SK-N-SH treated with all-trans-retinoic acid at 6 μM for 48 hours (cell line): ENCODE measurements at regions not wholly inside any gene's neighbourhood (a gene's known extent, or its start where the extent isn't known, plus 50 kb on each side); places are given as distances from the start of the nearest gene placed in this dataset.

Experiments
- ATAC-seq: fragments of 200-7000 bp; cut with Tn5 transposase; 3 replicates; pipeline ENCODE4 v1.9.1; 2020; ENCODE audit warnings: mild to moderate bottlenecking, moderate library complexity
- ARNTL ChIP-seq: fragments of 450-650 bp; formaldehyde crosslinking; IDR thresholded peaks from 2 replicates; pipeline ENCODE4 v1.5.0; 2020; ENCODE audit warnings: low read depth, mild to moderate bottlenecking, moderate library complexity, borderline replicate concordance
- BACH2 ChIP-seq: fragments of 250-450 bp; sonication (Bioruptor Pico); IDR thresholded peaks from 2 replicates; pipeline ENCODE4 v1.9.0; 2021; ENCODE audit warnings: mild to moderate bottlenecking, borderline replicate concordance
- CSDC2 ChIP-seq: fragments of 250-450 bp; sonication (Bioruptor Pico); IDR thresholded peaks from 2 replicates; pipeline ENCODE4 v1.5.0; 2020; ENCODE audit warnings: mild to moderate bottlenecking, moderate library complexity
- ESRRG ChIP-seq: fragments of 250-450 bp; sonication (Bioruptor Pico); IDR thresholded peaks from 2 replicates; pipeline ENCODE4 v1.6.1; 2021; ENCODE audit warnings: mild to moderate bottlenecking
- GLIS3 ChIP-seq: fragments of 250-450 bp; sonication (Bioruptor Pico); IDR thresholded peaks from 2 replicates; pipeline ENCODE4 v1.5.0; 2020; ENCODE audit warnings: mild to moderate bottlenecking, moderate library complexity
- ISL1 ChIP-seq: fragments of 250-450 bp; sonication (Bioruptor Pico); IDR thresholded peaks from 2 replicates; pipeline ENCODE4 v2.1.2; 2022; ENCODE audit warnings: mild to moderate bottlenecking, moderate library complexity
- OSR1 ChIP-seq: fragments of 250-450 bp; sonication (Bioruptor Pico); IDR thresholded peaks from 2 replicates; pipeline ENCODE4 v1.8.0; 2022; ENCODE audit warnings: moderate library complexity, mild to moderate bottlenecking, inconsistent platforms
- RARB ChIP-seq: fragments of 250-450 bp; sonication (Bioruptor Pico); IDR thresholded peaks from 2 replicates; pipeline ENCODE4 v1.8.0; 2021; ENCODE audit warnings: mild to moderate bottlenecking, moderate library complexity
- SNAI2 ChIP-seq: fragments of 250-450 bp; sonication (Bioruptor Pico); IDR thresholded peaks from 2 replicates; pipeline ENCODE4 v1.5.0; 2020; ENCODE audit warnings: mild to moderate bottlenecking, moderate library complexity
- TOX ChIP-seq: fragments of 250-450 bp; sonication (Bioruptor Pico); IDR thresholded peaks from 2 replicates; pipeline ENCODE4 v1.8.0; 2021; ENCODE audit warnings: mild to moderate bottlenecking, moderate library complexity, borderline replicate concordance
- ZFP3 ChIP-seq: fragments of 250-450 bp; sonication (Bioruptor Pico); IDR thresholded peaks from 2 replicates; pipeline ENCODE4 v1.5.0; 2020; ENCODE audit warnings: mild to moderate bottlenecking, moderate library complexity
- ZFP30 ChIP-seq: fragments of 450-650 bp; formaldehyde crosslinking; IDR thresholded peaks from 2 replicates; pipeline ENCODE4 v1.5.0; 2022; ENCODE audit warnings: mild to moderate bottlenecking, moderate library complexity
- ZNF565 ChIP-seq: fragments of 450-650 bp; formaldehyde crosslinking; conservative IDR thresholded peaks from 2 replicates; pipeline ENCODE4 v1.5.0; 2020; ENCODE audit warnings: low read depth, mild to moderate bottlenecking, moderate library complexity
- ZNF8 ChIP-seq: fragments of 450-650 bp; formaldehyde crosslinking; IDR thresholded peaks from 2 replicates; pipeline ENCODE4 v1.5.0; 2020; ENCODE audit warnings: mild to moderate bottlenecking, moderate library complexity
- TF ChIP-seq, protein P1 (sequence below): fragments of 250-450 bp; sonication (Bioruptor Pico); IDR thresholded peaks from 2 replicates; pipeline ENCODE4 v1.8.0; 2020; ENCODE audit warnings: mild to moderate bottlenecking, moderate library complexity, borderline replicate concordance
- TF ChIP-seq, protein P2 (sequence below): fragments of 250-450 bp; sonication (Bioruptor Pico); IDR thresholded peaks from 2 replicates; pipeline ENCODE4 v1.8.0; 2021; ENCODE audit warnings: low read depth, mild to moderate bottlenecking, moderate library complexity, borderline replicate concordance
- TF ChIP-seq, protein P3 (sequence below): fragments of 250-450 bp; sonication (Bioruptor Pico); IDR thresholded peaks from 2 replicates; pipeline ENCODE4 v1.5.1; 2020; ENCODE audit warnings: low read depth, mild to moderate bottlenecking, moderate library complexity
- TF ChIP-seq, protein P4 (sequence below): fragments of 250-450 bp; sonication (Bioruptor Pico); IDR thresholded peaks from 2 replicates; pipeline ENCODE4 v1.5.0; 2020; ENCODE audit warnings: mild to moderate bottlenecking, moderate library complexity

DNA sequence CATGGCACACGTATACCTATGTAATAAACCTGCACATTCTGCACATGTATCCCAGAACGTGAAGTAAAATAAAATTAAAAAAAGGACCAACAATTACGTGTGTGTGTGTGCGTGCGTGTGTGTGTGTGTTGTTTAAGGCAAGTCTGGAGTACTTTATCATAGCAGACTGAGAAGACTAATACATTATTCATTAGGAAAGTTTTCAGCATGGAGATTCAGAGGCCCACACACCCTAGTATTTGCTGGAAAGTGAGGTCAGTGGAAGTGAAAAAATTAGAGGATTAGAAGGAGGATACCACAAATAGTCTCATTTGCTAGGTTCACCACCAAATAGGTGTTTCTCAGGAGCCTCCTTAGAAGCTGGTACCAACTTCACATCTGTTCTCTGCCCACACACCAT lies 457.1 kb upstream of the CPEB2 start:
- TF ChIP-seq RARB: no peak
- TF ChIP-seq ZFP30: no peak
- TF ChIP-seq ZFP3 (CRISPR knock-in tag): no peak
- no peak for TF ChIP-seq BACH2 (CRISPR knock-in tag)
- no peak for TF ChIP-seq OSR1 (CRISPR knock-in tag)
- TF ChIP-seq ESRRG (CRISPR knock-in tag): no peak
- no peak for TF ChIP-seq GLIS3 (CRISPR knock-in tag)
- TF ChIP-seq, protein P1, sequence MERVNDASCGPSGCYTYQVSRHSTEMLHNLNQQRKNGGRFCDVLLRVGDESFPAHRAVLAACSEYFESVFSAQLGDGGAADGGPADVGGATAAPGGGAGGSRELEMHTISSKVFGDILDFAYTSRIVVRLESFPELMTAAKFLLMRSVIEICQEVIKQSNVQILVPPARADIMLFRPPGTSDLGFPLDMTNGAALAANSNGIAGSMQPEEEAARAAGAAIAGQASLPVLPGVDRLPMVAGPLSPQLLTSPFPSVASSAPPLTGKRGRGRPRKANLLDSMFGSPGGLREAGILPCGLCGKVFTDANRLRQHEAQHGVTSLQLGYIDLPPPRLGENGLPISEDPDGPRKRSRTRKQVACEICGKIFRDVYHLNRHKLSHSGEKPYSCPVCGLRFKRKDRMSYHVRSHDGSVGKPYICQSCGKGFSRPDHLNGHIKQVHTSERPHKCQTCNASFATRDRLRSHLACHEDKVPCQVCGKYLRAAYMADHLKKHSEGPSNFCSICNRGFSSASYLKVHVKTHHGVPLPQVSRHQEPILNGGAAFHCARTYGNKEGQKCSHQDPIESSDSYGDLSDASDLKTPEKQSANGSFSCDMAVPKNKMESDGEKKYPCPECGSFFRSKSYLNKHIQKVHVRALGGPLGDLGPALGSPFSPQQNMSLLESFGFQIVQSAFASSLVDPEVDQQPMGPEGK: no peak
- no peak for TF ChIP-seq ISL1 (CRISPR knock-in tag)
- TF ChIP-seq, protein P2, sequence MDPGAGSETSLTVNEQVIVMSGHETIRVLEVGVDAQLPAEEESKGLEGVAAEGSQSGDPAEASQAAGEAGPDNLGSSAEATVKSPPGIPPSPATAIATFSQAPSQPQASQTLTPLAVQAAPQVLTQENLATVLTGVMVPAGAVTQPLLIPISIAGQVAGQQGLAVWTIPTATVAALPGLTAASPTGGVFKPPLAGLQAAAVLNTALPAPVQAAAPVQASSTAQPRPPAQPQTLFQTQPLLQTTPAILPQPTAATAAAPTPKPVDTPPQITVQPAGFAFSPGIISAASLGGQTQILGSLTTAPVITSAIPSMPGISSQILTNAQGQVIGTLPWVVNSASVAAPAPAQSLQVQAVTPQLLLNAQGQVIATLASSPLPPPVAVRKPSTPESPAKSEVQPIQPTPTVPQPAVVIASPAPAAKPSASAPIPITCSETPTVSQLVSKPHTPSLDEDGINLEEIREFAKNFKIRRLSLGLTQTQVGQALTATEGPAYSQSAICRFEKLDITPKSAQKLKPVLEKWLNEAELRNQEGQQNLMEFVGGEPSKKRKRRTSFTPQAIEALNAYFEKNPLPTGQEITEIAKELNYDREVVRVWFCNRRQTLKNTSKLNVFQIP: no peak
- TF ChIP-seq, protein P3, sequence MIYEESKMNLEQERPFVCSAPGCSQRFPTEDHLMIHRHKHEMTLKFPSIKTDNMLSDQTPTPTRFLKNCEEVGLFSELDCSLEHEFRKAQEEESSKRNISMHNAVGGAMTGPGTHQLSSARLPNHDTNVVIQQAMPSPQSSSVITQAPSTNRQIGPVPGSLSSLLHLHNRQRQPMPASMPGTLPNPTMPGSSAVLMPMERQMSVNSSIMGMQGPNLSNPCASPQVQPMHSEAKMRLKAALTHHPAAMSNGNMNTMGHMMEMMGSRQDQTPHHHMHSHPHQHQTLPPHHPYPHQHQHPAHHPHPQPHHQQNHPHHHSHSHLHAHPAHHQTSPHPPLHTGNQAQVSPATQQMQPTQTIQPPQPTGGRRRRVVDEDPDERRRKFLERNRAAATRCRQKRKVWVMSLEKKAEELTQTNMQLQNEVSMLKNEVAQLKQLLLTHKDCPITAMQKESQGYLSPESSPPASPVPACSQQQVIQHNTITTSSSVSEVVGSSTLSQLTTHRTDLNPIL (CRISPR knock-in tag): no peak
- TF ChIP-seq CSDC2: no peak
- TF ChIP-seq ARNTL (CRISPR knock-in tag): no peak
- TF ChIP-seq ZNF8: no peak
- TF ChIP-seq, protein P4, sequence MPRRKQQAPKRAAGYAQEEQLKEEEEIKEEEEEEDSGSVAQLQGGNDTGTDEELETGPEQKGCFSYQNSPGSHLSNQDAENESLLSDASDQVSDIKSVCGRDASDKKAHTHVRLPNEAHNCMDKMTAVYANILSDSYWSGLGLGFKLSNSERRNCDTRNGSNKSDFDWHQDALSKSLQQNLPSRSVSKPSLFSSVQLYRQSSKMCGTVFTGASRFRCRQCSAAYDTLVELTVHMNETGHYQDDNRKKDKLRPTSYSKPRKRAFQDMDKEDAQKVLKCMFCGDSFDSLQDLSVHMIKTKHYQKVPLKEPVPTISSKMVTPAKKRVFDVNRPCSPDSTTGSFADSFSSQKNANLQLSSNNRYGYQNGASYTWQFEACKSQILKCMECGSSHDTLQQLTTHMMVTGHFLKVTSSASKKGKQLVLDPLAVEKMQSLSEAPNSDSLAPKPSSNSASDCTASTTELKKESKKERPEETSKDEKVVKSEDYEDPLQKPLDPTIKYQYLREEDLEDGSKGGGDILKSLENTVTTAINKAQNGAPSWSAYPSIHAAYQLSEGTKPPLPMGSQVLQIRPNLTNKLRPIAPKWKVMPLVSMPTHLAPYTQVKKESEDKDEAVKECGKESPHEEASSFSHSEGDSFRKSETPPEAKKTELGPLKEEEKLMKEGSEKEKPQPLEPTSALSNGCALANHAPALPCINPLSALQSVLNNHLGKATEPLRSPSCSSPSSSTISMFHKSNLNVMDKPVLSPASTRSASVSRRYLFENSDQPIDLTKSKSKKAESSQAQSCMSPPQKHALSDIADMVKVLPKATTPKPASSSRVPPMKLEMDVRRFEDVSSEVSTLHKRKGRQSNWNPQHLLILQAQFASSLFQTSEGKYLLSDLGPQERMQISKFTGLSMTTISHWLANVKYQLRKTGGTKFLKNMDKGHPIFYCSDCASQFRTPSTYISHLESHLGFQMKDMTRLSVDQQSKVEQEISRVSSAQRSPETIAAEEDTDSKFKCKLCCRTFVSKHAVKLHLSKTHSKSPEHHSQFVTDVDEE (CRISPR knock-in tag): no peak
- no peak for TF ChIP-seq TOX (CRISPR knock-in tag)
- TF ChIP-seq ZNF565 (CRISPR knock-in tag): no peak
- TF ChIP-seq, all 23 proteins: peak for 0
- ATAC-seq: no peak

DNA sequence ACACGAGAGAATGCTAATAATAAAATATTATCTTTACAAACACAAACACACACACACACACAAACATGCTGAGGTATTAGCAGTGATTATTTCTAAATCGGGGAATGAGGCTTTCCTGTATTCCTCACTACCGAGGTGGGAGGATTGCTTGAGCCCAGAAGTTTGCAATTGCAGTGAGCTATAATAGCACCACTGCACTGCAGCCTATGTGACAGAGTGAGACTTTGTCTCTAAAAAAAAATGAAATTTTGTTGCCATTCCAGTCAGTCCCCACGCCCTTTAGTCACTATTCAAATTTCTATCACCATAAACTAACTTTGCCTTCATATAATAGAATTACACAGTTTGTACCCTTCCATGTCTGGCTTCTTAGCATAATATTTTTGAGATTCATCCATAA lies 456.5 kb upstream of the CPEB2 start:
- no peak for ATAC-seq
- TF ChIP-seq RARB (no peak), ESRRG (CRISPR knock-in tag) (no peak)
- TF ChIP-seq, all 23 proteins: peak for 0

DNA sequence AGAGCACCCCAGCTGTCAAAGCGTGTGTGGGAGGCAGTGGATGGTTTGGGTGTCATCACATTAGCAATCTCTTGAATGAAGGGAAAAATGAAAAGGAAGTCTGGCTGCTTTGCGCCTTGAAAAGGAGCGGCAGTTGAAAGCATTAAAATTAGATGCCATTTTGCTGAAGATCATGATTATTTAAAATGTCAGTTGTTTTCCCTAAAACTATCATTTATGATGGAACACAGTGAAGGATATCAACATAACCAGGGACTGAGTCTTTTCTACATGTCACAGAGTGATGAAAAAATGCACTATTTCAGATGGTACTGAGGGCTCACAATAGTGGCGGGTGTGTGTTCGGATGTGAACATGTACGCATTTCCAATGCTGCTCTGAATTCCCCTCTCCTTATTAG lies 450.2 kb upstream of the CPEB2 start:
- ATAC-seq: no peak
- TF ChIP-seq, protein P4 (CRISPR knock-in tag): no peak
- TF ChIP-seq ZNF565 (CRISPR knock-in tag) (no peak), GLIS3 (CRISPR knock-in tag) (no peak), SNAI2 (no peak), OSR1 (CRISPR knock-in tag) (no peak)
- TF ChIP-seq, protein P1: no peak
